ENCODE measurements at regions not wholly inside any gene's neighbourhood (a gene's known extent, or its start where the extent isn't known, plus 50 kb on each side); places are given as distances from the start of the nearest gene placed in this dataset.
"Not testable (repeated sequence)": the region's sequence is repeated elsewhere in the genome, so short reads cannot be mapped to it uniquely, and the experiment has no call there.

GRCh38 chr2:237208373-237209260, 122.9 kb downstream of the COPS8 start:
- DNase-seq = no peak
- H3K27me3 Mint-ChIP-seq = no peaks in the 10 kb centered on the region
- H3K27ac Mint-ChIP-seq = no peak overlapping the region
- no peaks in the 10 kb centered on the region for H3K4me1 Mint-ChIP-seq
- H3K36me3 Mint-ChIP-seq = no peaks in the 10 kb centered on the region
- POLR2A ChIA-PET = no interaction called here
- ATAC-seq (ENCODE audit: low read depth) = no peak
- H3K9me3 Mint-ChIP-seq = no peaks in the 10 kb centered on the region
- no peak overlapping the region for H3K4me3 Mint-ChIP-seq

- Mint-ChIP-seq H3K27me3 (no peaks in the 10 kb centered on the region), H3K27ac (no peak overlapping the region), H3K9me3 (no peaks in the 10 kb centered on the region), H3K4me1 (no peaks in the 10 kb centered on the region), H3K4me3 (no peak overlapping the region), H3K36me3 (no peaks in the 10 kb centered on the region)
- DNase-seq (no peak), ATAC-seq (ENCODE audit: low read depth) (no peak)
- POLR2A ChIA-PET = no interaction called here
Measured at GRCh38 chr2:237209885-237210284, 124.2 kb downstream of the COPS8 start.

GRCh38 chr2:237210297-237210696, 124.6 kb downstream of the COPS8 start:
- no peaks in the 10 kb centered on the region for H3K4me1 Mint-ChIP-seq
- POLR2A ChIA-PET = no interaction called here
- no peak for DNase-seq
- no peak for ATAC-seq (ENCODE audit: low read depth)
- no peak overlapping the region for H3K27ac Mint-ChIP-seq
- no peaks in the 10 kb centered on the region for H3K36me3 Mint-ChIP-seq
- H3K4me3 Mint-ChIP-seq = no peak overlapping the region
- no peaks in the 10 kb centered on the region for H3K27me3 Mint-ChIP-seq
- H3K9me3 Mint-ChIP-seq = no peaks in the 10 kb centered on the region

GRCh38 chr2:237210763-237211162, 125.1 kb downstream of the COPS8 start:
- no peak overlapping the region for H3K4me3 Mint-ChIP-seq
- H3K27me3 Mint-ChIP-seq = no peaks in the 10 kb centered on the region
- no peak overlapping the region for H3K27ac Mint-ChIP-seq
- H3K9me3 Mint-ChIP-seq = no peaks in the 10 kb centered on the region
- no peak for ATAC-seq (ENCODE audit: low read depth)
- no peak for DNase-seq
- H3K4me1 Mint-ChIP-seq = no peaks in the 10 kb centered on the region
- POLR2A ChIA-PET = no interaction called here
- H3K36me3 Mint-ChIP-seq = no peaks in the 10 kb centered on the region

GRCh38 chr2:237212356-237213279, 126.9 kb downstream of the COPS8 start:
- H3K27me3 Mint-ChIP-seq; POLR2A ChIA-PET; H3K4me3 Mint-ChIP-seq; H3K9me3 Mint-ChIP-seq; H3K27ac Mint-ChIP-seq; ATAC-seq (ENCODE audit: low read depth); DNase-seq; H3K36me3 Mint-ChIP-seq; H3K4me1 Mint-ChIP-seq: not testable (repeated sequence)

- Mint-ChIP-seq H3K27me3 (no peaks in the 10 kb centered on the region), H3K4me1 (no peaks in the 10 kb centered on the region), H3K4me3 (no peak overlapping the region), H3K27ac (no peak overlapping the region), H3K9me3 (no peaks in the 10 kb centered on the region), H3K36me3 (no peaks in the 10 kb centered on the region)
- POLR2A ChIA-PET = no interaction called here
- DNase-seq = no peak
- ATAC-seq (ENCODE audit: low read depth) = no peak
Measured at GRCh38 chr2:237213315-237214022, 127.8 kb downstream of the COPS8 start.

GRCh38 chr2:237214030-237214675, 128.5 kb downstream of the COPS8 start:
- ATAC-seq (ENCODE audit: low read depth) (no peak), DNase-seq (no peak)
- Mint-ChIP-seq H3K9me3 (no peaks in the 10 kb centered on the region), H3K4me3 (no peak overlapping the region), H3K27ac (no peak overlapping the region), H3K4me1 (no peaks in the 10 kb centered on the region), H3K36me3 (no peaks in the 10 kb centered on the region), H3K27me3 (no peaks in the 10 kb centered on the region)
- POLR2A ChIA-PET = no interaction called here

- Mint-ChIP-seq H3K4me1 (no peaks in the 10 kb centered on the region), H3K27me3 (peaks cover under 1% of the 10 kb centered on the region), H3K27ac (no peak overlapping the region), H3K4me3 (no peak overlapping the region), H3K36me3 (no peaks in the 10 kb centered on the region), H3K9me3 (no peaks in the 10 kb centered on the region)
- DNase-seq = no peak
- POLR2A ChIA-PET = no interaction called here
- no peak for ATAC-seq (ENCODE audit: low read depth)
Measured at GRCh38 chr2:237214963-237215362, 129.3 kb downstream of the COPS8 start.

GRCh38 chr2:237217995-237218616, 132.4 kb downstream of the COPS8 start:
- POLR2A ChIA-PET = no interaction called here
- ATAC-seq (ENCODE audit: low read depth) = no peak

GRCh38 chr2:237218756-237219155, 133.1 kb downstream of the COPS8 start:
- POLR2A ChIA-PET = no interaction called here
- Mint-ChIP-seq H3K4me1 (no peaks in the 10 kb centered on the region), H3K27ac (no peak overlapping the region), H3K36me3 (no peaks in the 10 kb centered on the region), H3K4me3 (no peak overlapping the region), H3K27me3 (peaks cover 14% of the 10 kb centered on the region), H3K9me3 (no peaks in the 10 kb centered on the region)
- ATAC-seq (ENCODE audit: low read depth) (no peak), DNase-seq (no peak)

More at GRCh38 chr2:237217995-237218616, 132.4 kb downstream of the COPS8 start:
- Mint-ChIP-seq H3K27ac (no peak overlapping the region), H3K27me3 (peaks cover 14% of the 10 kb centered on the region), H3K36me3 (no peaks in the 10 kb centered on the region), H3K4me3 (no peak overlapping the region), H3K9me3 (no peaks in the 10 kb centered on the region), H3K4me1 (no peaks in the 10 kb centered on the region)
- no peak for DNase-seq

- Mint-ChIP-seq H3K4me3 (no peak overlapping the region), H3K4me1 (no peaks in the 10 kb centered on the region), H3K36me3 (no peaks in the 10 kb centered on the region), H3K9me3 (no peaks in the 10 kb centered on the region), H3K27ac (no peak overlapping the region), H3K27me3 (peaks cover 17% of the 10 kb centered on the region)
- POLR2A ChIA-PET = no interaction called here
- no peak for DNase-seq
- ATAC-seq (ENCODE audit: low read depth) = no peak
Measured at GRCh38 chr2:237219826-237220225, 134.1 kb downstream of the COPS8 start.

GRCh38 chr2:237221443-237221842, 135.8 kb downstream of the COPS8 start:
- Mint-ChIP-seq H3K36me3 (no peaks in the 10 kb centered on the region), H3K27ac (no peak overlapping the region), H3K9me3 (no peaks in the 10 kb centered on the region), H3K4me3 (no peak overlapping the region), H3K27me3 (peaks cover 17% of the 10 kb centered on the region), H3K4me1 (no peaks in the 10 kb centered on the region)
- DNase-seq = no peak
- no peak for ATAC-seq (ENCODE audit: low read depth)
- POLR2A ChIA-PET = no interaction called here

GRCh38 chr2:237222178-237222577, 136.5 kb downstream of the COPS8 start:
- Mint-ChIP-seq H3K4me1 (no peaks in the 10 kb centered on the region), H3K27me3 (peaks cover 17% of the 10 kb centered on the region), H3K9me3 (no peaks in the 10 kb centered on the region), H3K27ac (no peak overlapping the region), H3K36me3 (no peaks in the 10 kb centered on the region), H3K4me3 (no peak overlapping the region)
- DNase-seq (no peak), ATAC-seq (ENCODE audit: low read depth) (no peak)
- POLR2A ChIA-PET = no interaction called here
